ENCODE measurements at regions not wholly inside any gene's neighbourhood (a gene's known extent, or its start where the extent isn't known, plus 50 kb on each side); places are given as distances from the start of the nearest gene placed in this dataset.

DNA sequence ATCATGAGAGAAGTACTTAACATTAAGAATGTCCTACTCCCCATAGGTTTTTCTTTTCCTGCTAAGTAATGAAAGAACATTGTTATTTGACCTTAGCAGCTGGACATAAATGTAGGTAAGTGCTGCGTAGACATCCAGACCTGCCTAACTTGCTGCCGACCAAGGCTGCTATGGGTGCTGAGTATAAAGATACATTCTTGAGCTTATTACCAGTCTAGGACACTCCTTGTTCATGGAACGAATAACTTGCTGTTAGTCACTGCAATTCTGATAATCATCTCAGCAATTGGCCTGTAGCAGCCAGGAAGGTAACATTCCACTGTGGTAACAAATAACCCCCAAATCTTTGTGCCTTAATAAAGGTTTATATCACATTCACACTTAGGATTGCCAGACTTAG lies 478.1 kb downstream of the VRK1 start:
- TF ChIP-seq RCOR1 (IDR thresholded peaks at IDR 0.05; ENCODE audit: low read length), result no peak
- no peak for TF ChIP-seq SMC3 (IDR thresholded peaks at IDR 0.05; ENCODE audit: low read depth, low read length)
- TF ChIP-seq SIN3A (IDR thresholded peaks at IDR 0.05; ENCODE audit: borderline replicate concordance, low read depth, low read length), result no peak
- TF ChIP-seq MXI1 (IDR thresholded peaks at IDR 0.05; ENCODE audit: low read depth, low read length), result no peak
- TF ChIP-seq, protein P1, sequence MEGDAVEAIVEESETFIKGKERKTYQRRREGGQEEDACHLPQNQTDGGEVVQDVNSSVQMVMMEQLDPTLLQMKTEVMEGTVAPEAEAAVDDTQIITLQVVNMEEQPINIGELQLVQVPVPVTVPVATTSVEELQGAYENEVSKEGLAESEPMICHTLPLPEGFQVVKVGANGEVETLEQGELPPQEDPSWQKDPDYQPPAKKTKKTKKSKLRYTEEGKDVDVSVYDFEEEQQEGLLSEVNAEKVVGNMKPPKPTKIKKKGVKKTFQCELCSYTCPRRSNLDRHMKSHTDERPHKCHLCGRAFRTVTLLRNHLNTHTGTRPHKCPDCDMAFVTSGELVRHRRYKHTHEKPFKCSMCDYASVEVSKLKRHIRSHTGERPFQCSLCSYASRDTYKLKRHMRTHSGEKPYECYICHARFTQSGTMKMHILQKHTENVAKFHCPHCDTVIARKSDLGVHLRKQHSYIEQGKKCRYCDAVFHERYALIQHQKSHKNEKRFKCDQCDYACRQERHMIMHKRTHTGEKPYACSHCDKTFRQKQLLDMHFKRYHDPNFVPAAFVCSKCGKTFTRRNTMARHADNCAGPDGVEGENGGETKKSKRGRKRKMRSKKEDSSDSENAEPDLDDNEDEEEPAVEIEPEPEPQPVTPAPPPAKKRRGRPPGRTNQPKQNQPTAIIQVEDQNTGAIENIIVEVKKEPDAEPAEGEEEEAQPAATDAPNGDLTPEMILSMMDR (IDR thresholded peaks at IDR 0.05), result no peak
- no peak for TF ChIP-seq EP300 (IDR thresholded peaks at IDR 0.05; ENCODE audit: borderline replicate concordance in 1 of 2, low read depth in 1 of 2, low read length in 1 of 2)
- no peak for TF ChIP-seq CHD2 (IDR thresholded peaks at IDR 0.05; ENCODE audit: low read length, partially characterized antibody)
- TF ChIP-seq, protein P2, sequence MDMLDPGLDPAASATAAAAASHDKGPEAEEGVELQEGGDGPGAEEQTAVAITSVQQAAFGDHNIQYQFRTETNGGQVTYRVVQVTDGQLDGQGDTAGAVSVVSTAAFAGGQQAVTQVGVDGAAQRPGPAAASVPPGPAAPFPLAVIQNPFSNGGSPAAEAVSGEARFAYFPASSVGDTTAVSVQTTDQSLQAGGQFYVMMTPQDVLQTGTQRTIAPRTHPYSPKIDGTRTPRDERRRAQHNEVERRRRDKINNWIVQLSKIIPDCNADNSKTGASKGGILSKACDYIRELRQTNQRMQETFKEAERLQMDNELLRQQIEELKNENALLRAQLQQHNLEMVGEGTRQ (IDR thresholded peaks at IDR 0.05; ENCODE audit: borderline replicate concordance, low read depth, low read length), result no peak

Measured in SK-N-SH (cell line).